Tibial nerve (tissue), 4 donors: ENCODE measurements at regions not wholly inside any gene's neighbourhood (a gene's known extent, or its start where the extent isn't known, plus 50 kb on each side); places are given as distances from the start of the nearest gene placed in this dataset.

Experiments
- DNase-seq, 2 donors: peaks; one replicate each; pipeline ENCODE4 v3.0.0-alpha.2; 2019; ENCODE audit warnings: low spot score in 2 of 2
- H3K27ac ChIP-seq, 4 donors: fragments of 200-600 bp; sonication (generic) in 3 of 4; one replicate each; pipeline ENCODE4 v1.5.1; 2017 to 2019; ENCODE audit warnings: mild to moderate bottlenecking in 1 of 4
- H3K27me3 ChIP-seq, 2 donors: fragments of 200-600 bp; sonication (generic) in 1 of 2; one replicate each; pipeline versions ENCODE4 v1.5.1 to v1.6.0; 2017 to 2019
- H3K36me3 ChIP-seq, 3 donors: fragments of 200-600 bp; sonication (generic); one replicate each; pipeline ENCODE4 v1.5.1; 2018 to 2019
- H3K4me1 ChIP-seq, 4 donors: fragments of 200-600 bp; sonication (generic) in 3 of 4; one replicate each; pipeline ENCODE4 v1.5.1; 2017 to 2019
- H3K4me3 ChIP-seq, 4 donors: fragments of 200-600 bp; sonication (generic) in 3 of 4; one replicate each; pipeline ENCODE4 v1.5.1; 2017 to 2019; ENCODE audit warnings: mild to moderate bottlenecking in 1 of 4, moderate library complexity in 1 of 4
- H3K9me3 ChIP-seq, 4 donors: fragments of 200-600 bp; sonication (generic) in 3 of 4; one replicate each; pipeline ENCODE4 v1.5.1; 2017 to 2019
- EP300 ChIP-seq, 2 donors: sonication (generic); formaldehyde crosslinking; IDR thresholded peaks; one replicate each; pipeline ENCODE4 v1.6.1; 2017; ENCODE audit warnings: antibody characterized with exemption in 2 of 2, mild to moderate bottlenecking in 1 of 2
- POLR2A ChIP-seq, 2 donors: fragments of 450-650 bp; IDR thresholded peaks; one replicate each; pipeline ENCODE4 v1.6.1; 2017; ENCODE audit warnings: antibody characterized with exemption in 2 of 2, mild to moderate bottlenecking in 2 of 2, moderate library complexity in 2 of 2
- WGBS, 2 donors: methylation state at CpG; one replicate each; pipeline ENCODE4 v1.1.5; 2018; 5-methylcytosine and 5-hydroxymethylcytosine counted together
- TF ChIP-seq, protein P1 (sequence below), 5 experiments: fragments of 200-600 bp in 3 of 5; fragments of 450-650 bp in 2 of 5; sonication (generic) in 3 of 5; IDR thresholded peaks; one replicate each; pipeline ENCODE4 v1.5.1; 2016 to 2019; ENCODE audit warnings: antibody characterized with exemption in 5 of 5, mild to moderate bottlenecking in 3 of 5, moderate library complexity in 2 of 5

DNA sequence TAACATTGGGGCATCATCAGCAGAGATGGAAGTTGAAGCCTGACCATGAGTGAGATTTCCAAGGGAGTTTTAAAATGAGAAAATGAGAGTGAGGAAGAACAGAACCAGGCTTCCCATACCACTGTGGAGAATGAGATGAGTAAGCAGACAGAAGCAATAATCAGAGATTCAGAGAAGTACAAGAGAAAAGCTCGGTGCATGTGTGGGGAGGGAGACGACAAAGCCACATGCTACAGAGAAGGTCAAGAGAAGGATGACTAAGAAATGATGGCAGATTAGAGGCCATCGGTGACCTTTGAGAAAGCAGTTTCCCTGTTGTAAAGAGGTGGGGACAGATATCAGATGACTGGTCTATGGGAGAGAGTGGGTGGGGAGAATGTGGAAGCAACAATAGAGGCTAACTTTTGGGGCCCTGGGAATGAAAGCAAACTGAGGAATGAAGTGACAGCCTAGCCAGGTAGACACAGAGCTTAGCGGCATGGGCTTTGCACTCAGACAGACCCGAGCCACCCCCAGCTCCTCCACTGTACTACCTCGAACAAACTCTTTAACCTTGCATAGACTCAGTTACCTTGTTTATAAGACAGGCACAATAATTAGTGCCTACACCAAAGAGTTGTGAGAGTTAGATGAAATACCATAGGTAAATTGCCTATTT lies 207.7 kb downstream of the PIK3R1 start:
- no peak overlapping the region for H3K4me3 ChIP-seq
- 80 to 88% methylated on average over 6 of the region's 6 CpGs for WGBS, 2 donors
- DNase-seq: no peak
- H3K27me3 ChIP-seq: no peaks in the 10 kb centered on the region
- no peaks in the 10 kb centered on the region for H3K9me3 ChIP-seq
- H3K4me1 ChIP-seq: peaks cover 0 to 27% (median 9%) of the 10 kb centered on the region in 4 donors
- no peaks in the 10 kb centered on the region for H3K36me3 ChIP-seq
- H3K27ac ChIP-seq: no peak overlapping the region
- TF ChIP-seq EP300 (IDR thresholded peaks at IDR 0.05) (no peak), POLR2A (IDR thresholded peaks at IDR 0.05) (no peak)
- TF ChIP-seq, protein P1, sequence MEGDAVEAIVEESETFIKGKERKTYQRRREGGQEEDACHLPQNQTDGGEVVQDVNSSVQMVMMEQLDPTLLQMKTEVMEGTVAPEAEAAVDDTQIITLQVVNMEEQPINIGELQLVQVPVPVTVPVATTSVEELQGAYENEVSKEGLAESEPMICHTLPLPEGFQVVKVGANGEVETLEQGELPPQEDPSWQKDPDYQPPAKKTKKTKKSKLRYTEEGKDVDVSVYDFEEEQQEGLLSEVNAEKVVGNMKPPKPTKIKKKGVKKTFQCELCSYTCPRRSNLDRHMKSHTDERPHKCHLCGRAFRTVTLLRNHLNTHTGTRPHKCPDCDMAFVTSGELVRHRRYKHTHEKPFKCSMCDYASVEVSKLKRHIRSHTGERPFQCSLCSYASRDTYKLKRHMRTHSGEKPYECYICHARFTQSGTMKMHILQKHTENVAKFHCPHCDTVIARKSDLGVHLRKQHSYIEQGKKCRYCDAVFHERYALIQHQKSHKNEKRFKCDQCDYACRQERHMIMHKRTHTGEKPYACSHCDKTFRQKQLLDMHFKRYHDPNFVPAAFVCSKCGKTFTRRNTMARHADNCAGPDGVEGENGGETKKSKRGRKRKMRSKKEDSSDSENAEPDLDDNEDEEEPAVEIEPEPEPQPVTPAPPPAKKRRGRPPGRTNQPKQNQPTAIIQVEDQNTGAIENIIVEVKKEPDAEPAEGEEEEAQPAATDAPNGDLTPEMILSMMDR (IDR thresholded peaks at IDR 0.05): no peak

DNA sequence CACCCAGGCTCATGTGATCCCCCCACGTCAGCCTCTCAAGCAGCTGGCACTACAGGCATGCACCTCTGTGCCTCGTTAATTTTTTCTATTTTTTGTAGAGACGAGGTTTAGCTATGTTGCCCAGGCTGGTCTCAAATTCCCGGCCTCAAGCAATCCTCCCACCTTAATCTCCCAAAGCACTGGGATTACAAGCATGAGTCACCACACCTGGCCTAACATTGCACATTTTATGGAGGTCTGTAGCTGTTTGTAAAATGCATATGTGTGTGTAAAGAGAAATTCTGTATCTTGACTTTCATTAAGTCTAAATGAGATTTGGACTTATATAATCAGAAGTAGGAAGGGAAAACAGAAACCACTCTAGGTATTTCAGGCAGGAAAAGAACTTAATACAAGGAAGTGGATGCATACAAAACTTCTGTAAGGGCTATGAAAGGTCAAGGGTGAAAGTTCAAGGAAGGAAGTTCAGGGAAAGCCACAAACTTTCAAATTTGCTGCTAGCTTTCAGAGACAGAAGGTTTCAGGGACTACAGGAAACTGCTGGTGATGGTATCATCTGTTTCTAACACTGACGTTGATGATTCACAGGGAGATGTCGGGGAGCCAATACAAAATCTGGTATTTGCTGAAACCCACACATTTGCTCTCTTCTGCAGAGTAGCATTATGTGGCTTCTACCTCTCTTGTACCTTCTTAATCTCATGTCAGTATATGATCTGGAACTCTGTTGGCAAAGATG lies 209.4 kb downstream of the PIK3R1 start:
- DNase-seq: no peak
- Histone ChIP-seq H3K36me3 (no peaks in the 10 kb centered on the region), H3K4me1 (peaks cover 0 to 10% (median 4%) of the 10 kb centered on the region in 4 donors), H3K9me3 (no peaks in the 10 kb centered on the region), H3K27ac (no peak overlapping the region), H3K4me3 (no peak overlapping the region), H3K27me3 (no peaks in the 10 kb centered on the region)
- TF ChIP-seq POLR2A (IDR thresholded peaks at IDR 0.05): no peak
- TF ChIP-seq, protein P1 (IDR thresholded peaks at IDR 0.05): no peak
- TF ChIP-seq EP300 (IDR thresholded peaks at IDR 0.05): no peak
- WGBS, 2 donors: 74 to 78% methylated on average over 6 of the region's 6 CpGs

DNA sequence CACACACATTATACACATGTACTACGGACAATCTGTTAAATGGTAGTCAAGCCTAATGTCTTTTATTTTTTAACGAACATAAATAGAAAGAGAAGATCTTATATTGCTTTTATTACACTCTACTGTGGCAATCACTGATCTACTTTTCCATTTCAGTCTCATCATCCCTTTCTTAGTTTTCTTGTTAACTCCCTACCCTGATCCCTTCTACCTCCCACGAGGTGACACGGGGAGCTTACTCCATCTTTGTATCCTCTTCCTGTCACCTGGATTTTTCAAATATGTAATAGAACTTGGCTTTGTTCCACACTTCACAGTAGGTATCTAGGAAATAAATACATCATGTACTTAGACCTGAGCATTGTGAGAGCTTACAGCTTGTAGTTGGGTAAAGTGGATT lies 211.0 kb downstream of the PIK3R1 start:
- Histone ChIP-seq H3K27ac (no peak overlapping the region), H3K9me3 (no peaks in the 10 kb centered on the region), H3K27me3 (no peaks in the 10 kb centered on the region), H3K4me1 (peaks cover 0 to 2% (median 0%) of the 10 kb centered on the region in 4 donors), H3K36me3 (no peaks in the 10 kb centered on the region), H3K4me3 (no peak overlapping the region)
- TF ChIP-seq POLR2A (IDR thresholded peaks at IDR 0.05) (no peak), EP300 (IDR thresholded peaks at IDR 0.05) (no peak)
- TF ChIP-seq, protein P1 (IDR thresholded peaks at IDR 0.05): no peak
- 89 to 90% methylated on average over 4 of the region's 4 CpGs for WGBS, 2 donors
- no peak for DNase-seq

DNA sequence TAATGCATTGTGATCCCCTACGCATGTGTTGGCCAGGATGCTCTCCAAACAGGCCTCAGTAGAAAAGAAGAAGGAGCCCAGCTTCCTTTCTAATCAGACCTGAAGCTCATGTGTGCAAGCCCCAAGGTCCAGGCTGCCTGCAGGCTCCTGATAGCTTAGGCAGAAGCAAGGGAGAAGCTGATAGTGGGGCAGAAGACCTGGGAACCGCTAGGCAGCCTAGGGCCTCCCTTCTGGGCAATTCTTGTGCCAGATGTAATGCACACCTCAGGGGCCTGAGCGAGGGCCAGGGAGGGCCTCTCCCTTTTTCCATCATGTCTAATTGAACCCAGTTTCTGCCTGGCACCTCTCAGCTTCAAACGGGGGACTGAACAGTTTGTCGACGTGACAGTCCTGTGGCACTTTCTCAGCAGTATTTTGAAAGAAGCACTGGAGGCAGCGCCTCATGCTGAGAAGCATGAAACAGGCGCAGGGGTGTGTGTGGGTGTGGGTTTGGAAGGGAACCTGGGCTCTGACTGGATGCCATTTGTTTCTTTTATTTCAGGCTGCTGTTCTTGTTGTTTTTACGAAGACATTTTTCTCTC lies 212.8 kb downstream of the PIK3R1 start:
- no peaks in the 10 kb centered on the region for H3K36me3 ChIP-seq
- DNase-seq: no peak
- no peaks in the 10 kb centered on the region for H3K9me3 ChIP-seq
- TF ChIP-seq EP300 (IDR thresholded peaks at IDR 0.05) (no peak), POLR2A (IDR thresholded peaks at IDR 0.05) (no peak)
- TF ChIP-seq, protein P1 (IDR thresholded peaks at IDR 0.05): no peak
- H3K27me3 ChIP-seq: no peaks in the 10 kb centered on the region
- no peak overlapping the region for H3K27ac ChIP-seq
- no peak overlapping the region for H3K4me3 ChIP-seq
- H3K4me1 ChIP-seq: peaks cover 0 to 14% (median under 1%) of the 10 kb centered on the region in 4 donors
- WGBS, 2 donors: 88 to 90% methylated on average over 8 to 9 of the region's 9 CpGs

DNA sequence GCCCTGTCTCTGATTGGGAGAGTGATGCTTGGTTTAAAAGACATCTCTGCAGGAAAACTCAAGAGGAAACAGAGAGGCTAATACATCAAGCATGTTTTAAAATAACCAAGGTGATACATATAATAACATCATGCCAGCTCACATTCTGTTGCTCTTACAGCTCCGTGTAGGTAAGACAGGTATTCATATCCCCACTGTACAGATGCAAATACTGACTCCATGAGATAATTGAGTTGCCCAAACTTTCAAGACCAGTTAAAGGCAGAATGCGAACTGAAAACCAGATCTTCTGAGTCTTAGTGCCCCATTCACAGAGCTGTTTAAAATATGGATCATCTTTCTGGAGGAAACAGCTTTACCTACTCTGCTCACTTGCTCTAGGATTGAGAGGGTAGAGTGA lies 214.0 kb downstream of the PIK3R1 start:
- TF ChIP-seq, protein P1 (IDR thresholded peaks at IDR 0.05): no peak
- no peak for TF ChIP-seq EP300 (IDR thresholded peaks at IDR 0.05)
- TF ChIP-seq POLR2A (IDR thresholded peaks at IDR 0.05): no peak
- no peak overlapping the region for H3K27ac ChIP-seq
- 94 to 96% methylated on average over 2 of the region's 2 CpGs for WGBS, 2 donors

More for the DNA sequence above, 214.0 kb downstream of the PIK3R1 start:
- H3K4me3 ChIP-seq: no peak overlapping the region
- H3K36me3 ChIP-seq: no peaks in the 10 kb centered on the region
- no peaks in the 10 kb centered on the region for H3K9me3 ChIP-seq
- H3K27me3 ChIP-seq: no peaks in the 10 kb centered on the region
- no peak for DNase-seq
- H3K4me1 ChIP-seq: peaks cover 0 to 25% (median 2%) of the 10 kb centered on the region in 4 donors
